Activated CD4-positive, alpha-beta T cell treated with anti-CD3 and anti-CD28 coated beads for 4 hours (primary cell): ENCODE measurements at regions not wholly inside any gene's neighbourhood (a gene's known extent, or its start where the extent isn't known, plus 50 kb on each side); places are given as distances from the start of the nearest gene placed in this dataset.

ENCODE experiments used
- DNase-seq, 2 donors: peaks; one replicate each; pipeline ENCODE4 v3.0.0-alpha.2; 2020

GRCh38 chr4:180913750-180914149 is 1329.5 kb upstream of the TENM3 start:
- DNase-seq = no peak

- DNase-seq = no peak
Observed at GRCh38 chr4:180923486-180923885, 1319.7 kb upstream of the TENM3 start.

- no peak for DNase-seq
Observed at GRCh38 chr4:180925805-180926204, 1317.4 kb upstream of the TENM3 start.

DNA sequence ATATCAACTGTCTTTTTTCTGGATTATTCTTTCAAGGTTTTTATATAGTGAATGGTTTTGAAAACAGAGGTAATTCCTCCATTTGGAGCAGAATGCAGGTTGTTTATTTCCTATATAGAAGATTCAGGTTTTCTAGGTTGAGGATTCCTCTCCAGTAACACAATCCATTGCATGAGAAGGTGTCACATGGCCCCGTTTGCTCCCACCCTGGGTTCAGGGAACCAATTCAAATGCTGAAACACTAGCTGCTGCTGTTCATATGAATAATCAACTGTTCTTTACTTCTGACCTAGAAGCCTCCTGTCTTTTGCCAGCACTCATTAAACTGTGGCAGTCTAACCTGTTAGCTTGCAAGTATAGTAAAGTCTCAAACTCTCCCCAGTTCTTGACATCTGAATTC is 1316.9 kb upstream of the TENM3 start:
- no peak for DNase-seq

DNA sequence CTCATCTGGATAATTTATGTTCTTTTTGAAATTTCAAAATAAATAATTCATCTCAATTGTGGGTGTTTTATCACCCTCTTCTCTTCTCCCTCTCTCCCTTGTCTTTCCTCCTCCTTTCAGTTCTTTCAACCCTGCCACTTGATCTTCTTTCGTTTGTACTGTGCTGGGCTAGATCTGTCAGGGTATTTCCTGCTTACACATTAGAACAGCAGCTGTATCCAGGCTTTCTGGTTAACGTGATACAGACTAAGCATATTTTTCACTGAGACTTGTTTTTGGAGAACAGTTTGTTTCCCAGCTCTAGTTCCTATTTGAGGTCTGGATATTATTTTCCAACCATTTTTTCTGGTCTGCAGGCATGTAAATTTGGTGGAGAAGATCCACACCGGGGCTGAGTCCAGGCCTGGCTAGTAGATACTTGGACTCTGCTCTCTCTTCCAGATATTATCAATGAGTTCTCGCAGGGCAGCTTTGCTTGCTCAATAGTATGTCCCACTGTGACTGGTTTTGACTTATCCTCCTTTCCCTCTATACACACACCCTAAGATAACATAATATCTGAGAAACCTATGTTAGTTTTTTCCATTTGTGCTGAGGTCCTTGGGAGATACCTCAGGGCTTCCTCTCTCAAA is 1310.7 kb upstream of the TENM3 start:
- no peak for DNase-seq

DNA sequence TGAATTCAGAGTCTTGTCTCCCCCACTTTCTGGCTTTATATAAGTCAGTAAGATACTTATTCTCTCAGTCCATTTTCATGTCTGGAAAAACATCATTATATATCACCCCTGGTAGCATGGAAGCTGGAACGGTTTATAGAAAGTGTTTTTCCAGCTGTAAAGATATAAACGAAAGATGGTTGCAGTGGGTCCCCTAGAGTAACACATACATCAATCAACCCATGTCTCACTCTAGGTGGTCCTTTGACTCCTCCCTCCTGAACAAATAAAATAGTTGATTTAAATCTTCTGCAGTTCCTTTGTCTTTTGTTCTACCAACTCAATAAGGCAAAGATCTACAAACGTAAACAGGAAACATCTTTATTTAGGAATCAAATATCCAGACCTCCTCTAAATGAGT is 1306.1 kb upstream of the TENM3 start:
- DNase-seq = no peak

DNA sequence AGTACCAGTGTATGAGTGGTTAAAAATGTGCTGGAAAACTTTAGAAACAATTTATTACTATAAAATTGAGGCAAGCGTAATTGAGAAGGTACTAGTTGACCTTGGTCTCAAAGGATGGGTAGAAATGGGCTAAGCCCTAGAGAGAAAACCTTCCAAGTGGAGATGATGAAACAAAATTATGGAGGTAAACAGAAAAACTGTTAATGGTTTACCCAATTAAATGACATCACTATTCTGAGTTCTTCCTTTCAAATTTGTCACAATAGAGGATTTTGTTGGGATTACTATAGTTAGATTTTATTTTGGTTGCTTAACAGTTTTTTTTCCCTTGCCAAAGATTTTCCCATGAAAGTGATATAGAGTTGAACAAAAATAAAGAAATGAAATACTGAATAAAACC is 1302.5 kb upstream of the TENM3 start:
- DNase-seq = no peak

DNA sequence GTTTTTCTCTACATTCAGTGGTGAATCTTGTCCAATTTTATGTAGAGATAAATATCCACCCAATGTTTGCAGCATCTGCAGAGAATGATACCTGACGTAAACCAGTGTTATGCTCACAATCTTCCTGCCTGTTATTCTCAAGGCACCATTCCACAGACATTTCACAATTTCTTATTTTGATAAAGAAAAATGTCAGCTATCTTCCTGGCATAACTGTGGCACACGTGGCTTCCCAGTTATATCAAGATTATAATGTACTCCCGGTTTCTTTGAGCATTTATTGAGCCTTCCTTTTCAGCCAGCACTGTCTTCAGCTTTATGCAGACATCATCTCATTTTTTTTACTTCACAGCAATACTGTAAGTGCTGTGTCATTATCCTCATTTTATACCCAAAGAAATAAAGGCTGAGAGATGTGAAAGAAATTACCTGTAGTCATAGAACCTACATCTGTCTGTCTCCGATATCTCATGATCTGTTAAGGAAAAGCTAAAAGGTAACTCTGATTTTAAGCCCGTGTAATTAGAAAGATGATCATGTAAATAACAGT is 1300.8 kb upstream of the TENM3 start:
- DNase-seq = no peak

DNA sequence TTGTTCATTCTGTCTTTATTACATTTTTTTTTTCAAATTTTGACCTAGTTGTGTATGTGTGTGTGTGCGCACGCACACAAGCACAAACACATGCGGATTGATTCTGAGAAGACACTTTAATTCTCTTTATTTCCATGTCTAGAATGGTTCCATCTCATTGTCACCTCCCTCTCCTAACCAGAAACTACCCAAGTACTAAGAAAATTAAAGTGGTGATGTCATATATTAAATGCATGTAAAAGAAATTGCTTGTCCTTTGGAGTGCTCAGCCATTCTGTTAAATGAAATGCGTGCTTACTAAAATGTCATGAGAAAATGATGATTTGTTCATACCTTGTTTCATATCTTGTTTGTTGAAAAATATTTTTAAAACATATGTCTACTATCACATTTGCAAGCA is 1297.0 kb upstream of the TENM3 start:
- DNase-seq = no peak

DNA sequence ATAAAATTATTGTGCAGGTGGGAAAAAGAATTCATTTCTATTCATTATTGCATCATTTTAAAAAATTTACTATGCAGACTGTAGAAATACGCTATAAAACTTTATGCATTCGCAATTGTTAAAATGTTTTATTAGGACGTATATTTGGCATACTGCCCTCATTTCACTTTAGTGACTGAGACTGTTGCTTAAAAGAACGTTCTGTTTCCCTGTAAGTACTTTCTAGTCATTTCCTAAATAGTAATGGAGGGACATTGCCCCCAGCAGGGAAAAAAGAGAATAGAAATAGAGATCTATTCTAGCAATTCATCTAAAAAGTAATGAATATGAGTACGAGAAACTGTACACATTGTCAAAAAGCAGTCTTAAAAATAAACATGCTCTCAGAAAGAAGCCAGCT is 1295.8 kb upstream of the TENM3 start:
- no peak for DNase-seq

GRCh38 chr4:180949424-180950213 is 1293.6 kb upstream of the TENM3 start:
- no peak for DNase-seq

DNA sequence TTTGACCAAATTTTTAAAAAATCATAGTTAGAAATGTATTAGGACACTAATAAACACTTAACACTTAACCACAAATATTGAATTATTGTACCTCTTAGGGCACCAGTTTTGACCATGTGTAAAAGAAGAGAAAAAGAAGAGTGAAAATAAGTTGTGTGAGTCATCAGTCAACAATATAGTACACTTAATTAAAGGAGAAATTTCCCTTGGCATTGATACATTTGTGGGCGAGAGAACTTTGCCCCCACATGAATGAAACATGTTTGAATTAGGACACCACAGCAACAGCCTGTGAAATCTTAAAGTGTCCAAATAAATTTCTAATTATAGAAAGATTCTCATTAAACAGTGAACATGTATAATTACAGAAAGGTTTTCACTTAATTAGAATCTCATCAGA is 1292.8 kb upstream of the TENM3 start:
- DNase-seq = no peak

DNA sequence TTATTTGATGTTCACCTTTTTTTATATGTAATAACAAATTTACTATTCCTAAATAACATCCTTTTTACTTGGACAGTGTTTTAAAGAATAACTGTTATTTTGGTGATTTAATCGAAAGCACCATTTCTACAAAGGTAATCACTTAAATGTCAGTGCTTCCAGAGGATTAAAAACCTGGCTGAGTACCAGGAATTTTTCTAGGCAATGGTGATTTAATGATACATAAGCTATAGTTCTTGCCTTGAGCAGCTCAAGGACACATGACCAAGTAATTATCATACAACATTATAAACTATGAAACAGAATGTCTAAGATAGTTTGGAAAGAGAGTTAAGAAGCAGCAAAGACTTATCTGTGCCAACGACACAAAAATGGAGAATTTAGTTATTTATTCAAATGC is 1291.9 kb upstream of the TENM3 start:
- DNase-seq = no peak

GRCh38 chr4:180953572-180953971 is 1289.6 kb upstream of the TENM3 start:
- DNase-seq = no peak

GRCh38 chr4:180960743-180961401 is 1282.3 kb upstream of the TENM3 start:
- no peak for DNase-seq

DNA sequence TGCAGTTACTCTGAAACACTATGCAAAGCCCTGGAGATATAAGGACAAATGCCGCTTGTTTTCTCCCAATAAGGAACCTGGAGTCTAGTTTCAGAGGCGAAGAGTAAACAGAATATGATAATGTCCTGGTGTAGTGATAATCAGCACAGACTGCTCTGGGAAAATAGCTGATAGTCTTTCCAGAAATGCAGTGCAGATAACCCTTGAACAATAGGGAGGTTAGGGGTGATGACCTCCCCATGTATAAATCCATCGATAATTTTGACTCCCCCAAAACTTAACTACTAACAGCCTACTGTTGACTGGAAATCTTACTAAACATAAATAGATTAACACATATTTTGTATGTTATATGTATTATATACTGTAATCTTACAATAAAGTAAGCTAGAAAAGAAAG is 1280.9 kb upstream of the TENM3 start:
- no peak for DNase-seq

DNA sequence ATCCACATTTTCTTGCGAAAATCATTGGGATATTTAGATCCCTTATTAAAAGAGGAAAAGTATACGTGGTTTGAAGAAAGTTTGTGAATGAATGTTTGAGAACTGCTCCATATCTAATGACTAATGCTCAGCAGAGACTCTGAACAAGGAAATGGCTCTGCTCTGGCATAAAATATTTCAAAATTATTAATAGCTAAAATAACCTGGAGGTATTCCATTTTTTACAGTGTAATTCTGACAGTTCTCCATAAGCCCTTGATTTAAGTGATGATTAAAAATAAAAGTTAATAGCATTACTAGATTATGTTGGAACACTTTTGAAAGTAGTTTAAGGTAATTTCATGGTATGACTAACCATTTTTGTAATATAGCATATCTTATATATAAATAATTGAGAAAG is 1276.9 kb upstream of the TENM3 start:
- no peak for DNase-seq

DNA sequence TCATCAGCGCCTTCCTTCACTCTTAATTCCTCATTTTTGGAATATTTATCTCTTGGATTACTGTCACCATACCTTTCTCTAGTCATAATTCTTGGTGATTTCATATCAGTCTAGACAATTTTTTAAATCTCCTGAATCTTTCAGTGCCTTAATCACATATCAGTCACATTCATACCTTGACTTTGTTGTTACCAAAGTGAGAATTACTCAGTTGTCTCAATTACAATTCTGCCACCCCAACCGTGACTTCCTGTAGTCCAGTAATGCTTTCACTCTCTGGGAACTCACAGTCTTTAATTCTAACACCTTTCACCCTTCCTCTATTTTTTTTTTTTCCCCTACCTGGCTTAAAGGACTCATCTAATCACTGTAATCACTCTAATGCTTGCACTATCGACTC is 1275.3 kb upstream of the TENM3 start:
- DNase-seq = no peak

- no peak for DNase-seq
Observed at GRCh38 chr4:180973894-180974293, 1269.3 kb upstream of the TENM3 start.

- no peak for DNase-seq
Observed at GRCh38 chr4:180990931-180991330, 1252.3 kb upstream of the TENM3 start.

- DNase-seq = no peak
Observed at GRCh38 chr4:180993244-180993836, 1249.9 kb upstream of the TENM3 start.

- no peak for DNase-seq
Observed at GRCh38 chr4:180994722-180995121, 1248.5 kb upstream of the TENM3 start.

DNA sequence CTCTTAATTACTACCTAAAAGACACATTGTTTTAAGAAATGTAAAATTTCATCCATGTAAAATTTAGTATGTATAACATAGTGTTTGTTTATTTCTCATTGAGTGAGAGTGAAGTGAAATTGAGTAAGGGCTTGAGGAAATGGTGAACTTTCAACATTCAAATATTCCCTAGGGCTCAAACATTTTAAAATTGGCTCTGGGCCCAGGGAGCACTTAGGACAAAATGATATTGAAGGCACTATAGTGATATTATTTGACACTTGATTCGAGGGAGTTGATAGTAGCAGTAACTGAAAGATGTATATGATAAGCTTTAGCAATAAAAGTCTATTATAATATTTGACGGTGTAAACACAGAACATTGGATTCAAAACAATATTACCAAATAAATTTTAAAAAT is 1244.0 kb upstream of the TENM3 start:
- DNase-seq = no peak

DNA sequence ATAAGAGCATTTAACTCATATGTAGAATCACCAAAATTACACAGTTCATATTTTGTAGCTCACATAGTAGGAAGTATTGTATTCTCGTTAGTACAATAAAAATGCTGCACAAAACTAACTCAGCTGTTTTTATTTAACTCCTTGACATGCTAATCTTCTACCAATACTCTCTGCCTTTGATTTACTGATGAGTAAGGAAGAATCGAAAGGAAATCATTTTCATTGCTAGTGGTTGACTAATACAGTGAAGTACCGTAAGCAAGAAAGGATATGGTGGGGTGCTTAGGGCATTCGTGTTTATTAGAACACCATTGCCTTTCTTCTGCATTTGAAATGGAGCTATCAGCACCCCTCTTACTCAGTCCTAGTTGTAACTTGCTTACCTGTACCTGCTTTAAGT is 1239.1 kb upstream of the TENM3 start:
- no peak for DNase-seq
